C4-2B (cell line): ENCODE measurements at regions not wholly inside any gene's neighbourhood (a gene's known extent, or its start where the extent isn't known, plus 50 kb on each side); places are given as distances from the start of the nearest gene placed in this dataset.

Source experiments
- ZFX ChIP-seq: fragments of 450-650 bp; IDR thresholded peaks from 2 replicates; pipeline ENCODE4 v1.6.1; 2017
- TF ChIP-seq, protein P1 (sequence below): fragments of 450-650 bp; conservative IDR thresholded peaks from 2 replicates; pipeline ENCODE4 v1.5.1; 2017; ENCODE audit warnings: mild to moderate bottlenecking

DNA sequence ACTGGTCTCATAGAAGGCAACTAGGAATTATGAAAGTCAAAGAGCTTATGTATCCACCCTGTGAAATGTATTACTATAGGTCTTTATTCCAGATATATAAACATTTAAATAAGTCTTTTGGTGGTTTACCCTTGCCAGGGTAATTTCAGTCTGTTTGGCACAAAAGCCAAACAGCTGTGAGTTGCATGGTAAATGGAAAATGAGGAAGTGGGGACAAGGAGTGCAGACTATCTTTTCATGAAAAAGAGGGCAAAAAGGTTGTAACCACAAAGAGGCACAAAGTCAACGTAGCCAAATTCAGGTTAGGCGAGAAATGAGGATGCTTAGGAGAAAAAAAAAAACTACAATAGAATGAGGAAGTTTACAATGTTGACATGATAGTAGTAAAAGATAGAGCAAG is 492.3 kb upstream of the PRMT6 start:
- TF ChIP-seq, protein P1, sequence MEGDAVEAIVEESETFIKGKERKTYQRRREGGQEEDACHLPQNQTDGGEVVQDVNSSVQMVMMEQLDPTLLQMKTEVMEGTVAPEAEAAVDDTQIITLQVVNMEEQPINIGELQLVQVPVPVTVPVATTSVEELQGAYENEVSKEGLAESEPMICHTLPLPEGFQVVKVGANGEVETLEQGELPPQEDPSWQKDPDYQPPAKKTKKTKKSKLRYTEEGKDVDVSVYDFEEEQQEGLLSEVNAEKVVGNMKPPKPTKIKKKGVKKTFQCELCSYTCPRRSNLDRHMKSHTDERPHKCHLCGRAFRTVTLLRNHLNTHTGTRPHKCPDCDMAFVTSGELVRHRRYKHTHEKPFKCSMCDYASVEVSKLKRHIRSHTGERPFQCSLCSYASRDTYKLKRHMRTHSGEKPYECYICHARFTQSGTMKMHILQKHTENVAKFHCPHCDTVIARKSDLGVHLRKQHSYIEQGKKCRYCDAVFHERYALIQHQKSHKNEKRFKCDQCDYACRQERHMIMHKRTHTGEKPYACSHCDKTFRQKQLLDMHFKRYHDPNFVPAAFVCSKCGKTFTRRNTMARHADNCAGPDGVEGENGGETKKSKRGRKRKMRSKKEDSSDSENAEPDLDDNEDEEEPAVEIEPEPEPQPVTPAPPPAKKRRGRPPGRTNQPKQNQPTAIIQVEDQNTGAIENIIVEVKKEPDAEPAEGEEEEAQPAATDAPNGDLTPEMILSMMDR: no peak
- no peak for TF ChIP-seq ZFX
